H1 (cell line): ENCODE measurements at regions not wholly inside any gene's neighbourhood (a gene's known extent, or its start where the extent isn't known, plus 50 kb on each side); places are given as distances from the start of the nearest gene placed in this dataset.
A peak's percentile ranks its signal among the peaks of the same experiment; 100 is the strongest.

Experiments
- CTCF ChIA-PET: fragments of 300-600 bp; sonication (Branson Sonifier 250); formaldehyde crosslinking; loops from one replicate; lab custom pipeline; 2021; ENCODE audit not compliant: partially characterized antibody; lab: Charles Lee
- POLR2A ChIA-PET: fragments of 300-600 bp; sonication (Branson Sonifier 250); formaldehyde crosslinking; loops from one replicate; lab custom pipeline; 2021; ENCODE audit warnings: inconsistent platforms; ENCODE audit not compliant: partially characterized antibody; lab: Charles Lee
- DNase-seq, 2 experiments: peaks; one replicate each; pipeline versions ENCODE4 v3.0.0 to v3.0.0-alpha.2; 2010 to 2022; ENCODE audit warnings: low spot score in 2 of 2, low read depth in 1 of 2, mixed read lengths in 1 of 2
- FAIRE-seq: peaks from 2 replicates; lab custom pipeline; 2011; peaks lifted over from hg19 to GRCh38; lab: Jason Lieb, UNC
- H2AFZ ChIP-seq: 2 replicates; pipeline ENCODE4 v1.8.1; 2012; ENCODE audit warnings: low read length, inconsistent platforms
- H2AK5ac ChIP-seq: 2 replicates; pipeline ENCODE4 v1.6.1; 2013; ENCODE audit warnings: low read depth, low read length
- H2BK120ac ChIP-seq: replicated peaks from 2 replicates; pipeline ENCODE3; 2013; ENCODE audit warnings: low read depth, low read length, inconsistent platforms
- H2BK12ac ChIP-seq: 2 replicates; pipeline ENCODE4 v1.6.1; 2013; ENCODE audit warnings: low read depth, low read length
- H2BK15ac ChIP-seq: 2 replicates; pipeline ENCODE4 v1.6.1; 2013; ENCODE audit warnings: low read length
- H2BK20ac ChIP-seq: 2 replicates; pipeline ENCODE4 v1.6.1; 2013; ENCODE audit warnings: low read length
- H2BK5ac ChIP-seq: 2 replicates; pipeline ENCODE4 v1.6.1; 2013; ENCODE audit warnings: low read depth, low read length
- H3K14ac ChIP-seq: 2 replicates; pipeline ENCODE4 v1.6.1; 2013; ENCODE audit warnings: inconsistent platforms; ENCODE audit not compliant: insufficient read length
- H3K18ac ChIP-seq: 2 replicates; pipeline ENCODE4 v1.6.1; 2013; ENCODE audit warnings: low read length; ENCODE audit errors: extremely low read depth
- H3K23ac ChIP-seq: 2 replicates; pipeline ENCODE4 v1.6.1; 2013; ENCODE audit warnings: inconsistent platforms; ENCODE audit not compliant: insufficient read length
- H3K23me2 ChIP-seq: 2 replicates; pipeline ENCODE4 v1.6.1; 2013; ENCODE audit warnings: low read depth, low read length
- H3K27ac ChIP-seq: 2 replicates; pipeline ENCODE4 v1.6.1; 2011; ENCODE audit warnings: low read depth, low read length, inconsistent platforms
- H3K27me3 ChIP-seq, 4 experiments: replicated peaks in 1 of 4; 1 replicate in 1 of 4; 2 replicates in 3 of 4; pipeline versions ENCODE4 v1.6.1 to v1.8.1; 2011 to 2013; ENCODE audit warnings: low read length in 3 of 4, mild to moderate bottlenecking in 3 of 4, inconsistent platforms in 2 of 4, mixed read lengths in 2 of 4, moderate library complexity in 1 of 4; ENCODE audit not compliant: control insufficient read depth in 3 of 4, insufficient read depth in 3 of 4; ENCODE audit errors: extremely low read depth in 1 of 4
- H3K36me3 ChIP-seq, 4 experiments: 2 replicates each; pipeline versions ENCODE4 v1.6.1 to v1.8.1; 2011 to 2013; ENCODE audit warnings: mild to moderate bottlenecking in 4 of 4, low read length in 3 of 4, moderate library complexity in 2 of 4, control low read depth in 1 of 4, inconsistent platforms in 1 of 4; ENCODE audit not compliant: insufficient read depth in 4 of 4, control insufficient read depth in 2 of 4
- H3K4ac ChIP-seq: replicated peaks from 2 replicates; pipeline ENCODE3; 2013; ENCODE audit warnings: low read length, low read depth, mixed read lengths, inconsistent platforms; ENCODE audit not compliant: insufficient read length
- H3K4me1 ChIP-seq, 4 experiments: replicated peaks in 1 of 4; 1 replicate in 1 of 4; 2 replicates in 3 of 4; pipeline versions ENCODE4 v1.6.1 to v1.8.1; 2011 to 2013; ENCODE audit warnings: low read length in 3 of 4, inconsistent platforms in 2 of 4, mixed read lengths in 1 of 4; ENCODE audit not compliant: insufficient read depth in 4 of 4, control insufficient read depth in 3 of 4
- H3K4me2 ChIP-seq, 2 experiments: 2 replicates each; pipeline versions ENCODE4 v1.6.1 to v1.8.1; 2011 to 2013; ENCODE audit warnings: low read depth in 2 of 2, low read length in 2 of 2, control low read depth in 1 of 2, inconsistent platforms in 1 of 2, mild to moderate bottlenecking in 1 of 2; ENCODE audit not compliant: insufficient read depth in 1 of 2
- H3K4me3 ChIP-seq, 4 experiments: fragments of 200-600, 300-600 bp in 1 of 4; sonication (generic), shearing (Covaris generic), sonication (Bioruptor Twin) in 1 of 4; 2 replicates each; pipeline versions ENCODE4 v1.5.1 to v1.8.1; 2011 to 2016; ENCODE audit warnings: low read length in 4 of 4, low read depth in 3 of 4, control low read depth in 2 of 4, inconsistent platforms in 2 of 4, mild to moderate bottlenecking in 2 of 4, mixed read lengths in 1 of 4, moderate library complexity in 1 of 4; ENCODE audit not compliant: insufficient read depth in 2 of 4; ENCODE audit errors: extremely low read depth in 1 of 4
- H3K56ac ChIP-seq: replicated peaks from 2 replicates; pipeline ENCODE3; 2013; ENCODE audit warnings: low read depth, mild to moderate bottlenecking, mixed read lengths, low read length, inconsistent platforms; ENCODE audit not compliant: insufficient read length
- H3K79me1 ChIP-seq: 2 replicates; pipeline ENCODE4 v1.6.1; 2013; ENCODE audit warnings: low read depth, low read length, control low read depth
- H3K79me2 ChIP-seq, 2 experiments: 2 replicates each; pipeline versions ENCODE4 v1.6.1 to v1.8.1; 2012 to 2013; ENCODE audit warnings: low read length in 2 of 2, mild to moderate bottlenecking in 2 of 2, inconsistent platforms in 1 of 2; ENCODE audit not compliant: insufficient read depth in 2 of 2, control insufficient read depth in 1 of 2
- H3K9ac ChIP-seq, 4 experiments: replicated peaks in 1 of 4; 1 replicate in 1 of 4; 2 replicates in 3 of 4; pipeline versions ENCODE4 v1.6.1 to v1.8.1; 2011 to 2013; ENCODE audit warnings: low read depth in 3 of 4, low read length in 3 of 4, control low read depth in 2 of 4, mild to moderate bottlenecking in 2 of 4, moderate library complexity in 2 of 4, inconsistent platforms in 1 of 4; ENCODE audit errors: extremely low read depth in 1 of 4
- H3K9me3 ChIP-seq, 2 experiments: 2 replicates each; pipeline versions ENCODE4 v1.6.1 to v1.8.1; 2012 to 2013; ENCODE audit warnings: mild to moderate bottlenecking in 2 of 2, moderate library complexity in 2 of 2, control low read depth in 1 of 2, inconsistent platforms in 1 of 2, low read depth in 1 of 2, low read length in 1 of 2, mixed read lengths in 1 of 2; ENCODE audit not compliant: insufficient read depth in 2 of 2
- H4K20me1 ChIP-seq, 2 experiments: replicated peaks in 1 of 2; 2 replicates each; pipeline versions ENCODE3 to v1.8.1; 2011 to 2013; ENCODE audit warnings: inconsistent platforms in 2 of 2, low read length in 2 of 2, mild to moderate bottlenecking in 1 of 2; ENCODE audit not compliant: insufficient read depth in 2 of 2, control insufficient read depth in 1 of 2
- H4K5ac ChIP-seq: 2 replicates; pipeline ENCODE4 v1.6.1; 2013; ENCODE audit warnings: low read length, low read depth, mixed read lengths, inconsistent platforms; ENCODE audit not compliant: insufficient read length
- H4K8ac ChIP-seq: 2 replicates; pipeline ENCODE4 v1.8.0; 2013; ENCODE audit warnings: mild to moderate bottlenecking, moderate library complexity, low read length, inconsistent platforms; ENCODE audit not compliant: insufficient read depth; ENCODE audit errors: extremely low read depth
- H4K91ac ChIP-seq: replicated peaks from 2 replicates; pipeline ENCODE3; 2013; ENCODE audit warnings: low read length, mixed read lengths, inconsistent platforms; ENCODE audit not compliant: insufficient read length
- BACH1 ChIP-seq: IDR thresholded peaks from 2 replicates; pipeline ENCODE4 v1.6.1; 2012; ENCODE audit warnings: low read length, improper control_type of control experiment
- GABPA ChIP-seq: IDR thresholded peaks from 2 replicates; pipeline ENCODE4 v1.6.1; 2011; ENCODE audit warnings: mild to moderate bottlenecking, low read length, moderate library complexity, borderline replicate concordance; ENCODE audit not compliant: insufficient read depth
- KDM1A ChIP-seq: fragments of 200-600, 300-600 bp; sonication (generic); IDR thresholded peaks from 2 replicates; pipeline ENCODE4 v1.7.1; 2016; ENCODE audit warnings: mild to moderate bottlenecking, low read length, borderline replicate concordance
- SP4 ChIP-seq: IDR thresholded peaks from 2 replicates; pipeline ENCODE4 v1.6.1; 2012; ENCODE audit warnings: low read length, inconsistent platforms
- SRF ChIP-seq: IDR thresholded peaks from 2 replicates; pipeline ENCODE4 v1.6.1; 2011; ENCODE audit warnings: mild to moderate bottlenecking, low read depth, low read length, moderate library complexity
- SUZ12 ChIP-seq: fragments of 200-600 bp; sonication (generic); IDR thresholded peaks from 2 replicates; pipeline ENCODE4 v1.6.1; 2012; ENCODE audit warnings: mild to moderate bottlenecking, inconsistent platforms, low read length, moderate library complexity, mixed read lengths
- TEAD4 ChIP-seq: IDR thresholded peaks from 2 replicates; pipeline ENCODE4 v1.6.1; 2012; ENCODE audit warnings: low read depth, low read length, inconsistent platforms, mixed read lengths
- WGBS, 2 experiments: shearing (Covaris generic) in 1 of 2; methylation state at CpG; one replicate each; pipeline versions ENCODE4 v1.1.6 to v1.1.7; 2013 to 2015; ENCODE audit warnings: low lambda C conversion rate in 2 of 2, mixed read lengths in 2 of 2, inconsistent platforms in 1 of 2, low coverage in 1 of 2, missing lambda C conversion rate in 1 of 2; ENCODE audit not compliant: insufficient replicate concordance in 2 of 2, insufficient coverage in 1 of 2, insufficient read length in 1 of 2; ENCODE audit errors: extremely low coverage in 1 of 2, missing lambda C conversion rate in 1 of 2; 5-methylcytosine and 5-hydroxymethylcytosine counted together

DNA sequence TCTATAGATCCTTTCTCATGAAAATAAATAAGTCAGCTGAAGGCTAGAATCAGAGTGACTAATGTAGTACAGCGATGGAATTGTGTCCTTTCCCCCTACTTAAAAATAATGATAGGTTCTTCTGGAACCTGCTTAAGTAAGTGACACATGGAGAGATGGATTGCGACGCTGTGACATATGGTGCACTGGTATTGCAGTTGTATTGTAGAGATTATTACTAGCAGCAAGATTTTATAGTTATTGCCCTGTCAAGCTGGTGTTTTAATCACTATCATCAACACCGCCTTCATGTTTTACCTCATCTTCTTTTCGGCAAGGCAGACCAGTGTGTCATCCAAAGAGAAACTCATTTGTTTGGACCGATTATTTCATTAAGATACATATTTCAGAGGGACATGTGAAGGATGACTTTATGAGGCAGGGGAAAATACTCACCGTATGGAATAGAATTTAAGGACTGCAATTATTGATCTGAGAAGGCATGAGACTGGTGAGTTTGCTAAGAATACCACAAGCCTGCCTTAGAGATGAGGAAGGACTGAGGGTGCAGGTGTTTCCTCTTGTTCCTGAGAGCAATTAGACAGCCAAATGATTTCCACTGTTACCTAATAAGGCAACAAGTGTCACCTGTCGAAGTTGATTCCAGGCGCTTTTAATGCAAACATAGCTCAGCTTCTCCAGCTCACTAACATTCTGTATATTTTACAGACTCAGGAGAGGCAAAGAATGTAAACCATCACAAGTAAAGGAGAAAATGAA, 1855.5 kb downstream of the MAT2B start:
- ChIA-PET POLR2A (no interaction called here), CTCF (interaction anchor here (1.5 to 1.7 kb wide), 2 partner anchors 9 to 63 kb away, joined by 3 to 4 read pairs; no protein-coding TSS in a partner anchor)
- H3K4me1 ChIP-seq = no peaks in the 10 kb centered on the region
- no peak overlapping the region for H3K23ac ChIP-seq
- no peak overlapping the region for H2BK20ac ChIP-seq
- H2AK5ac ChIP-seq = no peak overlapping the region
- H2BK12ac ChIP-seq = no peak overlapping the region
- H2BK120ac ChIP-seq = no peak overlapping the region
- 92% methylated on average over 9 of the region's 9 CpGs; no CpG with 5 or more reads in 1 of the 2 experiments for WGBS, 2 experiments
- no peak overlapping the region for H3K27ac ChIP-seq
- DNase-seq = no peak
- TF ChIP-seq SUZ12 (no peak), SP4 (no peak), SRF (peak; percentile 63; the same call in 1 of the 2 replicates), GABPA (no peak), TEAD4 (no peak), BACH1 (no peak), KDM1A (no peak)
- TF ChIP-seq, all 59 proteins: peak for 1
- no peak for FAIRE-seq
- Histone ChIP-seq H2BK5ac (no peak overlapping the region), H3K4me3 (no peak overlapping the region), H4K91ac (no peak overlapping the region), H3K79me2 (no peaks in the 10 kb centered on the region), H3K9me3 (no peaks in the 10 kb centered on the region; a peak in 1 of 4 replicates), H3K36me3 (no peaks in the 10 kb centered on the region), H4K20me1 (no peaks in the 10 kb centered on the region), H3K27me3 (no peaks in the 10 kb centered on the region), H3K9ac (no peak overlapping the region), H3K4ac (no peak overlapping the region), H3K4me2 (no peak overlapping the region), H2AFZ (no peak overlapping the region), H2BK15ac (no peak overlapping the region), H3K23me2 (0 out of 2 replicates have a peak, but pooled peaks cover 1% of the 10 kb centered on the region), H3K56ac (no peak overlapping the region), H4K8ac (no peak overlapping the region), H3K18ac (no peak overlapping the region), H4K5ac (no peak overlapping the region), H3K14ac (no peak overlapping the region), H3K79me1 (no peaks in the 10 kb centered on the region)
